ENCODE measurements at regions not wholly inside any gene's neighbourhood (a gene's known extent, or its start where the extent isn't known, plus 50 kb on each side); places are given as distances from the start of the nearest gene placed in this dataset.

- Histone ChIP-seq H3K4me1 (ENCODE audit: low read length) (no peaks in the 10 kb centered on the region), H3K79me2 (ENCODE audit: low read length) (no peaks in the 10 kb centered on the region), H4K20me1 (ENCODE audit: insufficient read depth, low read depth, low read length) (no peaks in the 10 kb centered on the region), H3K36me3 (ENCODE audit: insufficient read depth, low read length) (no peaks in the 10 kb centered on the region), H3K9ac (ENCODE audit: low read length) (no peak overlapping the region), H3K4me2 (ENCODE audit: low read depth, low read length, poor library complexity, severe bottlenecking) (no peak overlapping the region), H3K27ac (ENCODE audit: low read length) (no peak overlapping the region), H3K4me3 (ENCODE audit: low read length) (no peak overlapping the region), H3K9me2 (replicated peaks; ENCODE audit: insufficient read depth, low read length) (no peaks in the 10 kb centered on the region), H2AFZ (ENCODE audit: low read length) (no peak overlapping the region), H3K9me3 (ENCODE audit: low read length) (no peaks in the 10 kb centered on the region), H3K27me3 (ENCODE audit: low read length) (no peaks in the 10 kb centered on the region)
- no peak for DNase-seq
Measured at GRCh38 chr1:176271572-176271971, 64.5 kb upstream of the COP1 start.

Measured in Karpas-422 (cell line).